Epithelial cell of proximal tubule (primary cell): ENCODE measurements at regions not wholly inside any gene's neighbourhood (a gene's known extent, or its start where the extent isn't known, plus 50 kb on each side); places are given as distances from the start of the nearest gene placed in this dataset.

Experiments used
- DNase-seq: peaks from one replicate; pipeline ENCODE4 v3.0.0-alpha.2; 2011; ENCODE audit warnings: low read depth
- H3K4me3 ChIP-seq: 2 replicates; pipeline ENCODE4 v1.5.1; 2011; ENCODE audit warnings: low read depth, mild to moderate bottlenecking, low read length
- CTCF ChIP-seq: conservative IDR thresholded peaks from 2 replicates; pipeline ENCODE4 v1.5.1; 2012; ENCODE audit warnings: low read depth, mild to moderate bottlenecking, low read length

GRCh38 chr16:76081967-76082366 is 195.2 kb upstream of the CNTNAP4 start:
- no peak overlapping the region for H3K4me3 ChIP-seq
- TF ChIP-seq CTCF = no peak
- DNase-seq = no peak

GRCh38 chr16:76106647-76107046 is 170.6 kb upstream of the CNTNAP4 start:
- TF ChIP-seq CTCF = no peak
- no peak for DNase-seq
- no peak overlapping the region for H3K4me3 ChIP-seq

- H3K4me3 ChIP-seq = no peak overlapping the region
- TF ChIP-seq CTCF = no peak
- no peak for DNase-seq
These were observed 168.7 kb upstream of the CNTNAP4 start for GRCh38 chr16:76108460-76108859.

- no peak for DNase-seq
- no peak overlapping the region for H3K4me3 ChIP-seq
- no peak for TF ChIP-seq CTCF
These were observed 162.5 kb upstream of the CNTNAP4 start for GRCh38 chr16:76114681-76115080.

GRCh38 chr16:76118344-76118743 is 158.9 kb upstream of the CNTNAP4 start:
- no peak for DNase-seq
- TF ChIP-seq CTCF = no peak
- no peak overlapping the region for H3K4me3 ChIP-seq

GRCh38 chr16:76121636-76122035 is 155.6 kb upstream of the CNTNAP4 start:
- TF ChIP-seq CTCF = no peak
- H3K4me3 ChIP-seq = no peak overlapping the region
- no peak for DNase-seq

GRCh38 chr16:76123966-76124365 is 153.2 kb upstream of the CNTNAP4 start:
- DNase-seq = no peak
- no peak for TF ChIP-seq CTCF
- no peak overlapping the region for H3K4me3 ChIP-seq
